Sigmoid colon (tissue), 3 donors: ENCODE measurements at regions not wholly inside any gene's neighbourhood (a gene's known extent, or its start where the extent isn't known, plus 50 kb on each side); places are given as distances from the start of the nearest gene placed in this dataset.

Experiments
- CTCF ChIP-seq, 4 experiments: fragments of 450-650 bp in 3 of 4; fragments of 200-600 bp in 1 of 4; IDR thresholded peaks; one replicate each; pipeline ENCODE4 v1.5.1; 2016 to 2019; ENCODE audit warnings: antibody characterized with exemption in 4 of 4, mild to moderate bottlenecking in 3 of 4, moderate library complexity in 2 of 4
- POLR2A ChIP-seq, 2 donors: fragments of 450-650 bp; IDR thresholded peaks; one replicate each; pipeline ENCODE4 v1.6.1; 2016; ENCODE audit warnings: antibody characterized with exemption in 2 of 2, mild to moderate bottlenecking in 2 of 2, moderate library complexity in 2 of 2

- TF ChIP-seq POLR2A (IDR thresholded peaks at IDR 0.05) (no peak), CTCF (IDR thresholded peaks at IDR 0.05) (no peak)
Measured at GRCh38 chr5:68433526-68433922, 218.0 kb downstream of the PIK3R1 start.
